HG02759 (cell line): ENCODE measurements at regions not wholly inside any gene's neighbourhood (a gene's known extent, or its start where the extent isn't known, plus 50 kb on each side); places are given as distances from the start of the nearest gene placed in this dataset.
A peak's percentile ranks its signal among the peaks of the same experiment; 100 is the strongest.
"Not testable (repeated sequence)": the region's sequence is repeated elsewhere in the genome, so short reads cannot be mapped to it uniquely, and the experiment has no call there.

Experiments used
- ATAC-seq: cut with Tn5 transposase; IDR thresholded peaks from one replicate; pipeline ENCODE4 v1.9.1; 2021; ENCODE audit warnings: mild to moderate bottlenecking, moderate library complexity; ENCODE audit not compliant: unreplicated experiment

GRCh38 chrX:84611843-84612636 is 109.8 kb upstream of the HDX start:
- no peak for ATAC-seq

DNA sequence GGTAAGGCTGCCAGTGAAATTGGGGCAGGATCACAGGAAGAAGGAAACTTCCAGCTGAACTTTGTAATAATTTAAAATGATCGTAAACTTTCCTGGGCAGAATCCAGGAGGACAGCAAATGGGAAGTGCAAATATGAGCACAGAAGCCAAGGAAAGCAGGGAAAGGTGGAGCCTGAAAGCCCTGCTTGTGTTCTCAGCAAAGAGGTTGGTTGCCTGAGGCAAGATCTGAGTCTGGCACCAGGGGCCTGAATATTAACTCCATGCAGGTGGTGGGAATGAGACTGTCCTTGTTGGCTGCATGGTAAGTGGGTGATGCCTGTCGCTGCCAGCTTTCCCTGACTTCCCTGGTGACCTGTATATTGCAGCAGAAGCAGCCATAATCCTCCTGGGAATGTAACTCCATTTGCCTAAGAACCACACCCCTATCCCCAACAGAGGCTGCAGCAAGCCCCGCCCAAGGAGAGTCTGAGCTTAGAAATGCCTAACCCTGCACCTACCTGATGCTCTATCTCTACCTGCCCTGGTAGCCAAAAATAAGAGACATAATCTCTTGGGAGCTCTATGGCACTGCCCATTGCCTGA is 132.0 kb upstream of the HDX start:
- ATAC-seq, result no peak

DNA sequence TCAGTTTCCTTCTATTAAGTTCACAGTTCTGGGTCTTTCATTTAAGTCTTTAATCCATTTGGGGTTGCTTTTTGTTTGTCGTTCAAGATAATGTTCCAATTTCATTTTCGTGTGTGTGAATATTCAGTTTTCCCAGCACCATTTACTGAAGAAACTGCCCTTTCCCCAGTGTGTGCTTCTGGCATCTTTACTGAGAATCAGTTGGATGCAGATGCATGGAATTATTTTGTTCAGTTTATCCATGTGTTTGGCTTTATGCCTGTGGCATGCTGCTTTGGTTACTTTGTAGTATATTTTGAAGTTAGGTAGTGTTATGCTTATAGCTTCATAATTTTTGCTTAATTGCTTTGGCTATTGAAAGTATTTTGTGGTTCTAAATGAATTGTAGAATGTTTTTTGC is 163.8 kb upstream of the HDX start:
- no peak for ATAC-seq

- ATAC-seq, result no peak
Observed at GRCh38 chrX:84690228-84690627, 188.0 kb upstream of the HDX start.

DNA sequence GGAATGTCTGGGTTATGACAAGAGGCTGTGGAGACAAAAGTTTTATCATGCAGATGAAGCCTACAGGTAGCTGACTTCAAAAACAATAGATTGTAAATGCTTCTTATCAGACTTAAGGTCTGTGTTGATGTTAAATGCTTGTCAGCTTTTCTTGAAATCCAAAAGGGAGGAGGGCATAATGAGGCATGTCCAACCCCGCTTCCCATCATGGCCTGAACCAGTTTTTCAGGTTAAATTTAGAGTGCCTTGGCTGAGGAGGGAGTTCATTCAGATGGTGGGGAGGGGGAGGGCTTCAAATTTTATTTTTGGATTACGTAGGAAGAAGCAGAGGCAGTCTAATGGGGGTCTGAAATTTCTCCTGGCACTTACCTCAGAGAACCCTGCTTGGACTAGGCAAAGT is 207.7 kb upstream of the HDX start:
- no peak for ATAC-seq

- ATAC-seq, result no peak
Observed at GRCh38 chrX:84710611-84711010, 208.4 kb upstream of the HDX start.

GRCh38 chrX:84712621-84713020 is 210.4 kb upstream of the HDX start:
- ATAC-seq, result no peak

DNA sequence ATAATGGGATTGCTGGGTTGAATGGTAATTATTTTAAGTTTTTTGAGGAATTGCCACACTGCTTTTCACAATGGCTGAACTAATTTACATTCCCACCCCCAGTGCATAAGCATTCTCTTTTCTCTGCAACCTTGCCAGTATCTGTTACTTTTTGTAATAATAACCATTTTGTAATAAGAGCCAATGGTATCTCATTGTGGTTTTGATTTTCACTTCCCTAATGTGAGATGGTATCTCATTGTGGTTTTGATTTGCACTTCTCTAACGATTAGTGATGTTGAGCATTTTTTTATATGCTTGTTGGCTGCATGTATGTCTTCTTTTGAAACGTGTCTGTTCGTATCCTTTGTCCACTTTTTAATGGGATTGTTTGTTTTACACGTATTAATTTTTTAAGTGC is 213.1 kb upstream of the HDX start:
- ATAC-seq, result no peak

DNA sequence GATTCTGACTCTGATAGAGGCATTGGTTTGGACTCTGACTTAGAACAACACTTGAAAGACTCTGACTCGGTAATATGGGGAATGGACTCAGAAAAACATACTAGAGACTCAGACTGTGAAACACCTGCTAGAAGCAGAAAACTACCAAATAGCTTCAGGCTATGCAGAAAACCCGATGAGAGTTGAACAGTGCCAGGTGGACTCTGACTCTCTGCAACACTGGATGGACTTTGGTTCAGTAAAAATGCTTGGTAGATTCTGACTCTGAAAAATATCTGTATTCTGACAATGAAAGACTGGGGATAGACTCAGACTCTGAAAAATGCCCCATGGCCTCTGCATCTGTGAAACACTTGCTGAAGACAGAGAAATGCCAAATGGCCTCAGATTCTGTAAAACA is 215.1 kb upstream of the HDX start:
- ATAC-seq, result no peak

GRCh38 chrX:84721416-84721815 is 219.2 kb upstream of the HDX start:
- no peak for ATAC-seq

GRCh38 chrX:84724576-84724975 is 222.3 kb upstream of the HDX start:
- ATAC-seq, result no peak

GRCh38 chrX:84729408-84729807 is 227.2 kb upstream of the HDX start:
- no peak for ATAC-seq

DNA sequence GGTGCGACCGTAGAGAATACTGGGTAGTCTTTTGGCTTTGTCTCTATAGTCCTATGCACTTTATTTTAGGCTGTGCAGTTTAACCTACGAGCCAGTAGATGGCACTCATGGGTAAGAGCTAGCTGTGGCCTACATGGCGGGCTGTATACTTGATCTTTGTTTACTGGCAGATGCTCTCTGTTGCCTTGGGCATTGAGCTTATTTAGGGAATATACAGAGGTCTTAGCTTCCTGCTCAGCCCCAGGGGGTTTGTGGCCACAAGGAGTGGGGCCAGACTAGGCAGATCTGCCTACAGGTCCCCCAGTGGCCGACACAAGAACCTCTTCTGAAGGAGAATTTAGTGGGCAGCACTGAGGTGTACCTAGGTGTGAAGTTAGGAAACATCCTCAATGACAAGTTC is 227.6 kb upstream of the HDX start:
- peak; percentile 99 for ATAC-seq

- ATAC-seq, result no peak
Observed at GRCh38 chrX:84735025-84735424, 232.8 kb upstream of the HDX start.

DNA sequence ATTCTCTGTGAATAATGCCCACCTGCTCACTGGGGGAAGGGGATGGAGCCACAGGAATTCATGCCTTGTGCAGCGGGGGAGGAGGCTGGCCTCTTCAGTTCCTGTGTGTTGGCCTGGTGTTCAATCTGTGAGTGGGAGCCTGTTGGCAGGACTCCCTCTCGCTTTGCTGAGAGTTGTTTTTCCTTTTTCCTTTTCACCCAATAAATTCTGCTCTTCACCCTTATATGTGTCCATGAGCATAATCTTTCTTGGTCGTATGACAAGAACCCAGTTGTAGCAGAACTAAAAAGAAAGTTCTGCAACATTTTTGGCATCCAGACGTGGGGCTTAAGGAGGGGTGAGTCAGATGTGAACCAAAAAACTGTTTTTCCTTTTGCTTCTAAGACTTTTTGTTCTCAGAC is 235.2 kb upstream of the HDX start:
- ATAC-seq, result no peak

DNA sequence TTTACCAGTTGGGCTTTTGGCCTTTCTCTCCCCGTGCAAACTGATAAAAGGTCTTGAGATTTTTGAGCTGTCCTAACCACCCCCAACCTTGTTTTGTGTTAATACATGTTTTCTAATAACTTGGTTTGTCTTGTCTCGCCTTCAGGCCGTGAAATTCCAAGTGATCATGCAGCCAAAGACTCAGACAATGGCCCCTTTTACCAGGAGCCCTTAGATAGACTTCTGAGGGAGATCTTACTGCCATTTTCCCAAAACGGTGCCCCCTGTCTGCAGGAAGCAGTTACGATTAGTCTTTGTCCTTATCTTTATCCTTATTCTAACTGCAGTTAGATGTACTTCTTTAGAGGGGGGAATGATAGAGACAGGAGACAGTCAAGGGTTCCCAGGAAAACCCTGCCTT is 245.3 kb upstream of the HDX start:
- no peak for ATAC-seq

- no peak for ATAC-seq
Observed at GRCh38 chrX:84748965-84749656, 246.9 kb upstream of the HDX start.

- no peak for ATAC-seq
Observed at GRCh38 chrX:84760560-84760959, 243.1 kb upstream of the APOOL start.

- ATAC-seq, result no peak
Observed at GRCh38 chrX:84796321-84796720, 207.4 kb upstream of the APOOL start.

DNA sequence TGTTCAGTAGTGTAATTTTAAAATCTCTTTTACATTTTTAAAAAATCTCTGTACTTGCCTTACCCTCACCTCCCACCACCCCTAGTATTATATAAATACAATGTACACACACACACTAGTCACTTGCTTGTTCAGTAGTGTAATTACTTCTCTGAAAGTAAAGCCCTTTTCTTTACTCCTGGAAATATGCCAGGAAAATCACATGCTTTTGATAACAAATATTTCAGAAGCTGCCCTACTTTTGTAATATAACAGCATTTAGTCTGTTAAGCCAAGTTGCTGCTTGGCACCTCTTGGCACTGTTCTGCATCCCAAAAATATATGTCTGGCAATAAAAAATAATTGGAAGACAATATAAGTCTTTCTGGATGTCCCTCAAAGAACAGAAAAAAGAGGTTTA is 172.8 kb upstream of the APOOL start:
- ATAC-seq, result no peak

GRCh38 chrX:84846541-84846940 is 157.1 kb upstream of the APOOL start:
- not testable (repeated sequence) for ATAC-seq

GRCh38 chrX:84851183-84851582 is 152.5 kb upstream of the APOOL start:
- not testable (repeated sequence) for ATAC-seq
